Astrocyte (in vitro differentiated cells and primary cell): ENCODE measurements at regions not wholly inside any gene's neighbourhood (a gene's known extent, or its start where the extent isn't known, plus 50 kb on each side); places are given as distances from the start of the nearest gene placed in this dataset.

Source experiments
- DNase-seq: peaks from one replicate; pipeline ENCODE4 v3.0.0-alpha.2; 2010; ENCODE audit warnings: low read depth
- FAIRE-seq: peaks from 2 replicates; lab custom pipeline; 2011; peaks lifted over from hg19 to GRCh38; lab: Jason Lieb, UNC
- H2AFZ ChIP-seq: 2 replicates; pipeline ENCODE4 v1.6.0; 2012; ENCODE audit warnings: low read depth, low read length, inconsistent platforms
- H3K27ac ChIP-seq: 2 replicates; pipeline ENCODE4 v1.5.1; 2011; ENCODE audit warnings: low read depth, low read length, inconsistent platforms
- H3K27me3 ChIP-seq: 2 replicates; pipeline ENCODE4 v1.6.0; 2011; ENCODE audit warnings: low read length, inconsistent platforms; ENCODE audit not compliant: insufficient read depth
- H3K36me3 ChIP-seq: 2 replicates; pipeline ENCODE4 v1.5.1; 2011; ENCODE audit warnings: low read length, inconsistent platforms; ENCODE audit not compliant: insufficient read depth
- H3K4me1 ChIP-seq: 2 replicates; pipeline ENCODE4 v1.5.1; 2011; ENCODE audit warnings: low read length, inconsistent platforms; ENCODE audit not compliant: insufficient read depth
- H3K4me2 ChIP-seq: 2 replicates; pipeline ENCODE4 v1.6.0; 2012; ENCODE audit warnings: low read length, inconsistent platforms
- H3K4me3 ChIP-seq: 2 replicates; pipeline ENCODE4 v1.5.1; 2011; ENCODE audit warnings: low read depth, mild to moderate bottlenecking, low read length, inconsistent platforms; ENCODE audit not compliant: insufficient read depth
- H3K79me2 ChIP-seq: 2 replicates; pipeline ENCODE4 v1.6.0; 2012; ENCODE audit warnings: mild to moderate bottlenecking, low read length, inconsistent platforms; ENCODE audit not compliant: insufficient read depth
- H3K9ac ChIP-seq: 2 replicates; pipeline ENCODE4 v1.6.0; 2012; ENCODE audit warnings: mild to moderate bottlenecking, low read length, inconsistent platforms
- H3K9me3 ChIP-seq: 2 replicates; pipeline ENCODE4 v1.5.1; 2012; ENCODE audit warnings: low read depth, mild to moderate bottlenecking, low read length, inconsistent platforms; ENCODE audit not compliant: insufficient read depth
- H4K20me1 ChIP-seq: 2 replicates; pipeline ENCODE4 v1.6.0; 2012; ENCODE audit warnings: low read length, inconsistent platforms; ENCODE audit not compliant: insufficient read depth
- H3K27ac Mint-ChIP-seq: one replicate; pipeline ENCODE4 v1.8.0; 2021; ENCODE audit warnings: mild to moderate bottlenecking, mixed read lengths; ENCODE audit not compliant: unreplicated experiment
- H3K27me3 Mint-ChIP-seq: one replicate; pipeline ENCODE4 v1.8.0; 2021; ENCODE audit warnings: low read depth, mixed read lengths; ENCODE audit not compliant: unreplicated experiment
- H3K36me3 Mint-ChIP-seq: one replicate; pipeline ENCODE4 v1.8.0; 2021; ENCODE audit warnings: low read depth, mixed read lengths; ENCODE audit not compliant: unreplicated experiment
- H3K4me1 Mint-ChIP-seq: one replicate; pipeline ENCODE4 v1.8.0; 2021; ENCODE audit warnings: low read depth, mixed read lengths; ENCODE audit not compliant: unreplicated experiment
- H3K4me3 Mint-ChIP-seq: one replicate; pipeline ENCODE4 v1.8.0; 2021; ENCODE audit warnings: mild to moderate bottlenecking, moderate library complexity, mixed read lengths; ENCODE audit not compliant: unreplicated experiment
- H3K9me3 Mint-ChIP-seq: one replicate; pipeline ENCODE4 v1.8.0; 2021; ENCODE audit warnings: mild to moderate bottlenecking, mixed read lengths; ENCODE audit not compliant: unreplicated experiment
- EZH2 ChIP-seq: IDR thresholded peaks from 2 replicates; pipeline ENCODE4 v1.6.1; 2012; ENCODE audit warnings: mild to moderate bottlenecking, low read length, inconsistent platforms; ENCODE audit not compliant: insufficient read depth
- TF ChIP-seq, protein P1 (sequence below): IDR thresholded peaks from 2 replicates; pipeline ENCODE4 v1.5.1; 2011; ENCODE audit warnings: low read depth, mild to moderate bottlenecking, inconsistent platforms, low read length, moderate library complexity; ENCODE audit not compliant: insufficient read depth

DNA sequence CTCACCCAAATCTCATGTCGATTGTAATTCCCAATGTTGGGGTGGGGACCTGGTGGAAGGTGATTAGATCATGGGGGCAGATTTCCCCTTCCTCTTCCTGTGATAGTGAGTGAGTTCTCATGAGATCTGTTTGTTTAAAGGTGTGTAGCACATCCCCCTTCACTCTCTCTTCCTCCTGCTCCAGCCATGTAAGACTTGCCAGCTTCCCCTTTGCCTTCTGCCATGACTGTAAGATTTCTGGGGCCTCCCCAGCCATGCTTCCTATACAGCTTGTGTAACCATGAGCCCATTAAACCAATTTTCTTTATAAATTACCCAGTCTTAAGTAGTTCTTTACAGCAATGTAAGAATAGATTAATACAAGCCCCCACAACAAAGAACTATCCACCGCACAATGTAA lies 109.9 kb upstream of the JAZF1 start:
- Histone ChIP-seq H3K4me2 (no peak overlapping the region), H3K9ac (no peak overlapping the region), H3K36me3 (no peaks in the 10 kb centered on the region), H2AFZ (no peak overlapping the region), H3K4me3 (no peak overlapping the region), H3K27me3 (peaks cover 2% of the 10 kb centered on the region), H4K20me1 (no peaks in the 10 kb centered on the region), H3K9me3 (no peaks in the 10 kb centered on the region), H3K4me1 (no peaks in the 10 kb centered on the region), H3K79me2 (no peaks in the 10 kb centered on the region), H3K27ac (no peak overlapping the region)
- no peaks in the 10 kb centered on the region for H3K36me3 Mint-ChIP-seq
- no peak overlapping the region for H3K27ac Mint-ChIP-seq
- peaks cover 16% of the 10 kb centered on the region for H3K4me1 Mint-ChIP-seq
- DNase-seq (no peak), FAIRE-seq (no peak)
- H3K27me3 Mint-ChIP-seq = no peaks in the 10 kb centered on the region
- H3K9me3 Mint-ChIP-seq = no peaks in the 10 kb centered on the region
- no peak overlapping the region for H3K4me3 Mint-ChIP-seq
- no peak for TF ChIP-seq EZH2
- TF ChIP-seq, protein P1, sequence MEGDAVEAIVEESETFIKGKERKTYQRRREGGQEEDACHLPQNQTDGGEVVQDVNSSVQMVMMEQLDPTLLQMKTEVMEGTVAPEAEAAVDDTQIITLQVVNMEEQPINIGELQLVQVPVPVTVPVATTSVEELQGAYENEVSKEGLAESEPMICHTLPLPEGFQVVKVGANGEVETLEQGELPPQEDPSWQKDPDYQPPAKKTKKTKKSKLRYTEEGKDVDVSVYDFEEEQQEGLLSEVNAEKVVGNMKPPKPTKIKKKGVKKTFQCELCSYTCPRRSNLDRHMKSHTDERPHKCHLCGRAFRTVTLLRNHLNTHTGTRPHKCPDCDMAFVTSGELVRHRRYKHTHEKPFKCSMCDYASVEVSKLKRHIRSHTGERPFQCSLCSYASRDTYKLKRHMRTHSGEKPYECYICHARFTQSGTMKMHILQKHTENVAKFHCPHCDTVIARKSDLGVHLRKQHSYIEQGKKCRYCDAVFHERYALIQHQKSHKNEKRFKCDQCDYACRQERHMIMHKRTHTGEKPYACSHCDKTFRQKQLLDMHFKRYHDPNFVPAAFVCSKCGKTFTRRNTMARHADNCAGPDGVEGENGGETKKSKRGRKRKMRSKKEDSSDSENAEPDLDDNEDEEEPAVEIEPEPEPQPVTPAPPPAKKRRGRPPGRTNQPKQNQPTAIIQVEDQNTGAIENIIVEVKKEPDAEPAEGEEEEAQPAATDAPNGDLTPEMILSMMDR = no peak

DNA sequence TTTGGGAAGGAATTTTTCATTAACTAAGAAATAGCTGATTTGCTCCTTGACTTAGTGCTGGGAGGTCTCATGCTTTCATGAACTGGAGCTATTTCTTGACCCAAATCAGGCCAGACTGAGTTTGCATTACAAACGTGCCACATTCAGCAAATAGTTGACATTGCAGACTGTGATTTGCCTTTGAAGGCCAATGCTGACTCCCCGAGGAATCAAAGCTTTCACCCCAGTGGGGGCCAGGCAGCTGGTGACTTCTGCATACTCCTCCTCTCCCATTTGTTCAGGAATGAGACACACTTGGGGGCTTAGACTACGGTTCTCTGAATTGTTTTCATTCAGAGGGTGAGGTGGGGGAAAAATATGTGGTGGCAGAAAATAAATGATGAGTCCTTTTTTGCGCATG lies 111.0 kb upstream of the JAZF1 start:
- FAIRE-seq = no peak

More for the DNA sequence above, 111.0 kb upstream of the JAZF1 start:
- no peak for DNase-seq
- H3K9ac ChIP-seq = no peak overlapping the region
- no peak overlapping the region for H3K27ac ChIP-seq
- Mint-ChIP-seq H3K9me3 (no peaks in the 10 kb centered on the region), H3K4me3 (no peak overlapping the region), H3K27ac (peak overlapping the region; percentile 13), H3K36me3 (no peaks in the 10 kb centered on the region), H3K4me1 (peaks cover 16% of the 10 kb centered on the region), H3K27me3 (no peaks in the 10 kb centered on the region)
- no peak overlapping the region for H2AFZ ChIP-seq
- no peaks in the 10 kb centered on the region for H4K20me1 ChIP-seq
- no peaks in the 10 kb centered on the region for H3K9me3 ChIP-seq
- no peaks in the 10 kb centered on the region for H3K4me1 ChIP-seq
- H3K4me3 ChIP-seq = no peak overlapping the region
- TF ChIP-seq EZH2 = no peak
- TF ChIP-seq, protein P1 = no peak
- peaks cover 2% of the 10 kb centered on the region for H3K27me3 ChIP-seq
- H3K79me2 ChIP-seq = no peaks in the 10 kb centered on the region
- no peaks in the 10 kb centered on the region for H3K36me3 ChIP-seq
- H3K4me2 ChIP-seq = no peak overlapping the region
